ENCODE measurements at regions not wholly inside any gene's neighbourhood (a gene's known extent, or its start where the extent isn't known, plus 50 kb on each side); places are given as distances from the start of the nearest gene placed in this dataset.
"Not testable (repeated sequence)": the region's sequence is repeated elsewhere in the genome, so short reads cannot be mapped to it uniquely, and the experiment has no call there.

- not testable (repeated sequence) for DNase-seq
Observed at GRCh38 chr13:33418224-33418953, 132.8 kb upstream of the STARD13 start.

- not testable (repeated sequence) for DNase-seq
Observed at GRCh38 chr13:33420117-33420516, 134.6 kb upstream of the STARD13 start.

- no peak for DNase-seq
Observed at GRCh38 chr13:33426131-33426530, 140.6 kb upstream of the STARD13 start.

GRCh38 chr13:33433316-33433715, 147.8 kb upstream of the STARD13 start:
- DNase-seq, result no peak

- no peak for DNase-seq
Observed at GRCh38 chr13:33434676-33435075, 149.1 kb upstream of the STARD13 start.

- DNase-seq, result no peak
Observed at GRCh38 chr13:33435207-33435606, 149.7 kb upstream of the STARD13 start.

GRCh38 chr13:33438918-33439317, 153.4 kb upstream of the STARD13 start:
- no peak for DNase-seq

- no peak for DNase-seq
Observed at GRCh38 chr13:33441015-33441414, 155.5 kb upstream of the STARD13 start.

GRCh38 chr13:33445024-33445423, 159.5 kb upstream of the STARD13 start:
- no peak for DNase-seq

GRCh38 chr13:33445476-33445875, 159.9 kb upstream of the STARD13 start:
- no peak for DNase-seq

- DNase-seq, result no peak
Observed at GRCh38 chr13:33446821-33447725, 161.5 kb upstream of the STARD13 start.

- DNase-seq, result no peak
Observed at GRCh38 chr13:33448889-33449288, 163.3 kb upstream of the STARD13 start.

GRCh38 chr13:33450956-33451709, 165.6 kb upstream of the STARD13 start:
- DNase-seq, result no peak

- DNase-seq, result no peak
Observed at GRCh38 chr13:33452873-33453517, 167.4 kb upstream of the STARD13 start.

- DNase-seq, result no peak
Observed at GRCh38 chr13:33453936-33454335, 168.4 kb upstream of the STARD13 start.

GRCh38 chr13:33454844-33455705, 169.5 kb upstream of the STARD13 start:
- DNase-seq, result no peak

GRCh38 chr13:33459702-33460101, 174.1 kb upstream of the STARD13 start:
- no peak for DNase-seq

- DNase-seq, result no peak
Observed at GRCh38 chr13:33462109-33462508, 176.6 kb upstream of the STARD13 start.

- DNase-seq, result no peak
Observed at GRCh38 chr13:33464345-33464744, 178.8 kb upstream of the STARD13 start.

GRCh38 chr13:33466262-33466661, 180.7 kb upstream of the STARD13 start:
- no peak for DNase-seq

GRCh38 chr13:33467556-33467955, 182.0 kb upstream of the STARD13 start:
- no peak for DNase-seq

GRCh38 chr13:33471204-33471603, 185.6 kb upstream of the STARD13 start:
- DNase-seq, result no peak

Measured in T1000 (cell line).